Endodermal cell (in vitro differentiated cells): ENCODE measurements at regions not wholly inside any gene's neighbourhood (a gene's known extent, or its start where the extent isn't known, plus 50 kb on each side); places are given as distances from the start of the nearest gene placed in this dataset.

Experiments used
- DNase-seq: peaks from one replicate; pipeline ENCODE4 v3.0.0-alpha.2; 2017
- H3K27ac ChIP-seq: 2 replicates; pipeline ENCODE4 v1.5.1; 2013; ENCODE audit warnings: mild to moderate bottlenecking, low read depth, low read length, moderate library complexity
- H3K27me3 ChIP-seq: 2 replicates; pipeline ENCODE4 v1.6.1; 2013; ENCODE audit warnings: mild to moderate bottlenecking, low read length, moderate library complexity; ENCODE audit not compliant: insufficient read depth, control insufficient read depth, poor library complexity, severe bottlenecking
- H3K36me3 ChIP-seq: 2 replicates; pipeline ENCODE4 v1.7.0; 2013; ENCODE audit warnings: mild to moderate bottlenecking, low read length, moderate library complexity; ENCODE audit not compliant: control insufficient read depth, insufficient read depth
- H3K4me1 ChIP-seq: one replicate; pipeline ENCODE4 v1.7.0; 2013; ENCODE audit warnings: low read length; ENCODE audit not compliant: control insufficient read depth, insufficient read depth
- H3K4me3 ChIP-seq: 2 replicates; pipeline ENCODE4 v1.5.1; 2013; ENCODE audit warnings: mild to moderate bottlenecking, low read length, moderate library complexity
- H3K9ac ChIP-seq: 2 replicates; pipeline ENCODE4 v1.6.1; 2013; ENCODE audit warnings: mild to moderate bottlenecking, low read length, moderate library complexity; ENCODE audit not compliant: poor library complexity, severe bottlenecking; ENCODE audit errors: extremely low read depth
- H3K9me3 ChIP-seq: 2 replicates; pipeline ENCODE4 v1.6.1; 2013; ENCODE audit warnings: mild to moderate bottlenecking, low read length, moderate library complexity; ENCODE audit not compliant: control insufficient read depth
- H3K27ac Mint-ChIP-seq: 2 replicates; pipeline ENCODE4 v1.8.0; 2020; ENCODE audit warnings: mixed read lengths
- H3K27me3 Mint-ChIP-seq: 2 replicates; pipeline ENCODE4 v1.8.0; 2021; ENCODE audit warnings: mild to moderate bottlenecking, mixed read lengths; ENCODE audit not compliant: insufficient read depth
- H3K36me3 Mint-ChIP-seq: 2 replicates; pipeline ENCODE4 v1.8.0; 2020; ENCODE audit warnings: low read depth, mixed read lengths
- H3K4me1 Mint-ChIP-seq: 2 replicates; pipeline ENCODE4 v1.8.0; 2020; ENCODE audit warnings: mixed read lengths
- H3K4me3 Mint-ChIP-seq: 2 replicates; pipeline ENCODE4 v1.8.0; 2020; ENCODE audit warnings: mild to moderate bottlenecking, moderate library complexity, mixed read lengths
- H3K9me3 Mint-ChIP-seq: 2 replicates; pipeline ENCODE4 v1.8.0; 2020; ENCODE audit warnings: mild to moderate bottlenecking, mixed read lengths
- CTCF ChIP-seq: fragments of 200-600 bp; sonication (generic); conservative IDR thresholded peaks from 2 replicates; pipeline ENCODE4 v1.5.0; 2021; ENCODE audit warnings: antibody characterized with exemption, mild to moderate bottlenecking
- WGBS, 2 experiments: methylation state at CpG; one replicate each; pipeline versions ENCODE4 v1.1.5 to v1.1.7; 2013; ENCODE audit warnings: missing lambda C conversion rate in 2 of 2, mixed read lengths in 1 of 2; ENCODE audit not compliant: insufficient coverage in 1 of 2, insufficient read length in 1 of 2; 5-methylcytosine and 5-hydroxymethylcytosine counted together

DNA sequence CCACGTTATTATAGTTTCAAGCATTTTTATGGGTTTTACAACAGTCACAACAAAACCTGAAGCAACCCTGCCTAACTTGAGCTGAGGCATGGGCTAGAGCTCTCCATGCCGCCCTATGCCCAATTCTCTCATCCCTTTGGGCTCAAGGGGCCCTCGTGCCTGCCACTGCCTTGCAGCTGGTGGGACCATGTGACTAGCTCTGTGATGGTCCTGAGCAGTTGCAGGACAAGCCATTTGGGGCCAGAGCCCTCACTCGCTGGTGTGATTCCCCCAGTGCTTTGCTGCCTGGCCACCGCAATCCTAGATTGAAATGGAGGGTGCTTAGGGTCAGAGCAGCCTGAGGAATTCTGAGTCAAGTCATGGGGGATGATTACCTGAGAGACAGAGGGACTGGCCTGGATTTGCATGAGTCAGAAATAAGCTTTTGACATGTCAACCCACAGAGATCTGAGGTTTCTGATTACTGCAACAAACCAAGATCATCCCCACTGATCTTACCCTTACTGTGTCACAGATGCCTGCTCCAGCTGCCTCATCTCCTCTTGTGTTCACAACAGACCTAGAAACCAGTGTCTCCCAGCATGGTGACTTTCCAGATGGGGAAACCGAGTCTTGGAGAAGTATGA, 323.7 kb downstream of the BRD1 start:
- peaks cover 13% of the 10 kb centered on the region for H3K9me3 ChIP-seq
- TF ChIP-seq CTCF = no peak
- 91 to 98% methylated on average over 5 to 6 of the region's 6 CpGs for WGBS, 2 experiments
- no peaks in the 10 kb centered on the region for H3K9me3 Mint-ChIP-seq
- no peaks in the 10 kb centered on the region for H3K4me1 ChIP-seq
- H3K4me1 Mint-ChIP-seq = no peaks in the 10 kb centered on the region
- no peak overlapping the region for H3K9ac ChIP-seq
- H3K36me3 ChIP-seq = no peaks in the 10 kb centered on the region
- no peak overlapping the region for H3K4me3 ChIP-seq
- H3K27ac ChIP-seq = no peak overlapping the region
- peak; percentile 11 for DNase-seq
- H3K27me3 Mint-ChIP-seq = peaks cover 2% of the 10 kb centered on the region
- H3K27ac Mint-ChIP-seq = no peak overlapping the region
- H3K36me3 Mint-ChIP-seq = no peaks in the 10 kb centered on the region
- H3K27me3 ChIP-seq = no peaks in the 10 kb centered on the region
- H3K4me3 Mint-ChIP-seq = no peak overlapping the region

DNA sequence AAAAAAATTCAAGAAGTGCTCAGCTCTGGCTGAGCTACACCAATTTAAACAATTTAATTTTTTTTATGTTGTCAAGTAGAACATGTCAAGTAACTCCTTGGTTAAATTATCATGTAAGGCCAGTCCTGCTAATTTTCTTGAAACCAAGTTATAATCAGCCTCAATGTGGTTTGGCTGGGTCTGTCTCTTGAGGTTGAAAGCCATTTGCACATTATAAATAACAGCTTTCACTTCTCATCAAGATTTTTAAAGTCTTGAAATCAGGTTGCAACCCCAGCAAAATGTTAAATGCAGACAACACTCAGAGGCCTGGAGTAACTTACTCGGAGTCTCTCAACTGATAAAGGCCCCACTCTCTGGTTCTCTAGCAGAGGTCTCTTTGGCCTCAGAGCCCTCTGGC, 324.4 kb downstream of the BRD1 start:
- no peaks in the 10 kb centered on the region for H3K9me3 Mint-ChIP-seq
- 89 to 100% methylated on average over 1 of the region's 1 CpG for WGBS, 2 experiments

GRCh38 chr22:49502126-49502826, 325.4 kb downstream of the BRD1 start:
- WGBS, 2 experiments = 68 to 84% methylated on average over 10 to 13 of the region's 13 CpGs
- no peaks in the 10 kb centered on the region for H3K36me3 ChIP-seq
- H3K9ac ChIP-seq = no peak overlapping the region
- H3K27ac Mint-ChIP-seq = no peak overlapping the region
- no peak overlapping the region for H3K4me3 ChIP-seq
- H3K27ac ChIP-seq = no peak overlapping the region
- H3K4me1 ChIP-seq = no peaks in the 10 kb centered on the region
- H3K9me3 ChIP-seq = peaks cover 13% of the 10 kb centered on the region
- H3K4me1 Mint-ChIP-seq = no peaks in the 10 kb centered on the region
- H3K27me3 Mint-ChIP-seq = peaks cover 2% of the 10 kb centered on the region
- H3K9me3 Mint-ChIP-seq = no peaks in the 10 kb centered on the region
- H3K4me3 Mint-ChIP-seq = no peak overlapping the region
- peak; percentile 39 for DNase-seq
- TF ChIP-seq CTCF = no peak
- no peaks in the 10 kb centered on the region for H3K27me3 ChIP-seq
- no peaks in the 10 kb centered on the region for H3K36me3 Mint-ChIP-seq

More for the DNA sequence above, 324.4 kb downstream of the BRD1 start:
- Mint-ChIP-seq H3K4me1 (no peaks in the 10 kb centered on the region), H3K27me3 (peaks cover 2% of the 10 kb centered on the region), H3K27ac (no peak overlapping the region), H3K4me3 (no peak overlapping the region), H3K36me3 (no peaks in the 10 kb centered on the region)
- no peak overlapping the region for H3K27ac ChIP-seq
- no peaks in the 10 kb centered on the region for H3K4me1 ChIP-seq
- no peak for TF ChIP-seq CTCF
- H3K36me3 ChIP-seq = no peaks in the 10 kb centered on the region
- no peak overlapping the region for H3K9ac ChIP-seq
- no peak for DNase-seq
- H3K9me3 ChIP-seq = peaks cover 13% of the 10 kb centered on the region
- H3K27me3 ChIP-seq = no peaks in the 10 kb centered on the region
- no peak overlapping the region for H3K4me3 ChIP-seq
